ENCODE measurements at regions not wholly inside any gene's neighbourhood (a gene's known extent, or its start where the extent isn't known, plus 50 kb on each side); places are given as distances from the start of the nearest gene placed in this dataset.

DNA sequence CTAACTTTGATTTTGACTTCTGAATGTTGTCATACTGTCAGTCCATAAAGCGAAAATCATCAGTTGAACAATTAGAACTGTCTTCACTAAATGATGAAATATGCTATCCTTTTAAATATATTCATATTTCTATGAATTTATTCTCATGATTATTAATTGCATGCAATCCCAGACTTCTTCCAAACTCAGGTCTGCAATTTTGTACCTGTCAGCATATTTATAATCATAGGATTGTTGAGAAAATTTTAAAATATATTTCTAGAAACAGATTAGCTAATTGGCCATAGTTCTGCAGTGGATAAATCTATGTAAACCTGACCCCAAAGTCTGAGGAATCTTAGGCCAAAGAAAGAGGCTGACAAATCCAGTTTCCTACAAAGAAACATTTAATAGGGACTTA is 347.5 kb downstream of the SLCO4C1 start:
- TF ChIP-seq, protein P1, sequence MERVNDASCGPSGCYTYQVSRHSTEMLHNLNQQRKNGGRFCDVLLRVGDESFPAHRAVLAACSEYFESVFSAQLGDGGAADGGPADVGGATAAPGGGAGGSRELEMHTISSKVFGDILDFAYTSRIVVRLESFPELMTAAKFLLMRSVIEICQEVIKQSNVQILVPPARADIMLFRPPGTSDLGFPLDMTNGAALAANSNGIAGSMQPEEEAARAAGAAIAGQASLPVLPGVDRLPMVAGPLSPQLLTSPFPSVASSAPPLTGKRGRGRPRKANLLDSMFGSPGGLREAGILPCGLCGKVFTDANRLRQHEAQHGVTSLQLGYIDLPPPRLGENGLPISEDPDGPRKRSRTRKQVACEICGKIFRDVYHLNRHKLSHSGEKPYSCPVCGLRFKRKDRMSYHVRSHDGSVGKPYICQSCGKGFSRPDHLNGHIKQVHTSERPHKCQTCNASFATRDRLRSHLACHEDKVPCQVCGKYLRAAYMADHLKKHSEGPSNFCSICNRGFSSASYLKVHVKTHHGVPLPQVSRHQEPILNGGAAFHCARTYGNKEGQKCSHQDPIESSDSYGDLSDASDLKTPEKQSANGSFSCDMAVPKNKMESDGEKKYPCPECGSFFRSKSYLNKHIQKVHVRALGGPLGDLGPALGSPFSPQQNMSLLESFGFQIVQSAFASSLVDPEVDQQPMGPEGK (CRISPR knock-in tag; IDR thresholded peaks at IDR 0.05; ENCODE audit: borderline replicate concordance), result no peak
- TF ChIP-seq ZFP30 (CRISPR knock-in tag; IDR thresholded peaks at IDR 0.05) (no peak), GLIS3 (CRISPR knock-in tag; IDR thresholded peaks at IDR 0.05) (no peak), BACH2 (CRISPR knock-in tag; IDR thresholded peaks at IDR 0.05; ENCODE audit: borderline replicate concordance) (no peak), TCF4 (CRISPR knock-in tag; IDR thresholded peaks at IDR 0.05; ENCODE audit: borderline replicate concordance) (no peak), ZNF565 (CRISPR knock-in tag; conservative IDR thresholded peaks at IDR 0.05; ENCODE audit: low read depth) (no peak), ARNTL (CRISPR knock-in tag; IDR thresholded peaks at IDR 0.05; ENCODE audit: borderline replicate concordance, low read depth) (no peak), CSDC2 (CRISPR knock-in tag; IDR thresholded peaks at IDR 0.05) (no peak), ZNF70 (CRISPR knock-in tag; IDR thresholded peaks at IDR 0.05) (no peak)
- TF ChIP-seq, protein P2, sequence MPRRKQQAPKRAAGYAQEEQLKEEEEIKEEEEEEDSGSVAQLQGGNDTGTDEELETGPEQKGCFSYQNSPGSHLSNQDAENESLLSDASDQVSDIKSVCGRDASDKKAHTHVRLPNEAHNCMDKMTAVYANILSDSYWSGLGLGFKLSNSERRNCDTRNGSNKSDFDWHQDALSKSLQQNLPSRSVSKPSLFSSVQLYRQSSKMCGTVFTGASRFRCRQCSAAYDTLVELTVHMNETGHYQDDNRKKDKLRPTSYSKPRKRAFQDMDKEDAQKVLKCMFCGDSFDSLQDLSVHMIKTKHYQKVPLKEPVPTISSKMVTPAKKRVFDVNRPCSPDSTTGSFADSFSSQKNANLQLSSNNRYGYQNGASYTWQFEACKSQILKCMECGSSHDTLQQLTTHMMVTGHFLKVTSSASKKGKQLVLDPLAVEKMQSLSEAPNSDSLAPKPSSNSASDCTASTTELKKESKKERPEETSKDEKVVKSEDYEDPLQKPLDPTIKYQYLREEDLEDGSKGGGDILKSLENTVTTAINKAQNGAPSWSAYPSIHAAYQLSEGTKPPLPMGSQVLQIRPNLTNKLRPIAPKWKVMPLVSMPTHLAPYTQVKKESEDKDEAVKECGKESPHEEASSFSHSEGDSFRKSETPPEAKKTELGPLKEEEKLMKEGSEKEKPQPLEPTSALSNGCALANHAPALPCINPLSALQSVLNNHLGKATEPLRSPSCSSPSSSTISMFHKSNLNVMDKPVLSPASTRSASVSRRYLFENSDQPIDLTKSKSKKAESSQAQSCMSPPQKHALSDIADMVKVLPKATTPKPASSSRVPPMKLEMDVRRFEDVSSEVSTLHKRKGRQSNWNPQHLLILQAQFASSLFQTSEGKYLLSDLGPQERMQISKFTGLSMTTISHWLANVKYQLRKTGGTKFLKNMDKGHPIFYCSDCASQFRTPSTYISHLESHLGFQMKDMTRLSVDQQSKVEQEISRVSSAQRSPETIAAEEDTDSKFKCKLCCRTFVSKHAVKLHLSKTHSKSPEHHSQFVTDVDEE (CRISPR knock-in tag; IDR thresholded peaks at IDR 0.05), result no peak
- TF ChIP-seq, protein P3, sequence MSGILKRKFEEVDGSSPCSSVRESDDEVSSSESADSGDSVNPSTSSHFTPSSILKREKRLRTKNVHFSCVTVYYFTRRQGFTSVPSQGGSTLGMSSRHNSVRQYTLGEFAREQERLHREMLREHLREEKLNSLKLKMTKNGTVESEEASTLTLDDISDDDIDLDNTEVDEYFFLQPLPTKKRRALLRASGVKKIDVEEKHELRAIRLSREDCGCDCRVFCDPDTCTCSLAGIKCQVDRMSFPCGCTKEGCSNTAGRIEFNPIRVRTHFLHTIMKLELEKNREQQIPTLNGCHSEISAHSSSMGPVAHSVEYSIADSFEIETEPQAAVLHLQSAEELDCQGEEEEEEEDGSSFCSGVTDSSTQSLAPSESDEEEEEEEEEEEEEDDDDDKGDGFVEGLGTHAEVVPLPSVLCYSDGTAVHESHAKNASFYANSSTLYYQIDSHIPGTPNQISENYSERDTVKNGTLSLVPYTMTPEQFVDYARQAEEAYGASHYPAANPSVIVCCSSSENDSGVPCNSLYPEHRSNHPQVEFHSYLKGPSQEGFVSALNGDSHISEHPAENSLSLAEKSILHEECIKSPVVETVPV (CRISPR knock-in tag; IDR thresholded peaks at IDR 0.05), result no peak
- TF ChIP-seq, protein P4, sequence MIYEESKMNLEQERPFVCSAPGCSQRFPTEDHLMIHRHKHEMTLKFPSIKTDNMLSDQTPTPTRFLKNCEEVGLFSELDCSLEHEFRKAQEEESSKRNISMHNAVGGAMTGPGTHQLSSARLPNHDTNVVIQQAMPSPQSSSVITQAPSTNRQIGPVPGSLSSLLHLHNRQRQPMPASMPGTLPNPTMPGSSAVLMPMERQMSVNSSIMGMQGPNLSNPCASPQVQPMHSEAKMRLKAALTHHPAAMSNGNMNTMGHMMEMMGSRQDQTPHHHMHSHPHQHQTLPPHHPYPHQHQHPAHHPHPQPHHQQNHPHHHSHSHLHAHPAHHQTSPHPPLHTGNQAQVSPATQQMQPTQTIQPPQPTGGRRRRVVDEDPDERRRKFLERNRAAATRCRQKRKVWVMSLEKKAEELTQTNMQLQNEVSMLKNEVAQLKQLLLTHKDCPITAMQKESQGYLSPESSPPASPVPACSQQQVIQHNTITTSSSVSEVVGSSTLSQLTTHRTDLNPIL (CRISPR knock-in tag; IDR thresholded peaks at IDR 0.05; ENCODE audit: low read depth), result no peak
